Peyer's patch (tissue), 4 donors: ENCODE measurements at regions not wholly inside any gene's neighbourhood (a gene's known extent, or its start where the extent isn't known, plus 50 kb on each side); places are given as distances from the start of the nearest gene placed in this dataset.

ENCODE experiments used
- POLR2A ChIP-seq, 2 donors: fragments of 450-650 bp; IDR thresholded peaks; one replicate each; pipeline ENCODE4 v1.5.1; 2017; ENCODE audit warnings: antibody characterized with exemption in 2 of 2, mild to moderate bottlenecking in 2 of 2, moderate library complexity in 2 of 2
- TF ChIP-seq, protein P1 (sequence below), 6 experiments: fragments of 450-650 bp in 4 of 6; fragments of 200-600 bp in 2 of 6; sonication (generic) in 1 of 6; IDR thresholded peaks; one replicate each; pipeline ENCODE4 v1.5.1; 2017 to 2019; ENCODE audit warnings: antibody characterized with exemption in 6 of 6, mild to moderate bottlenecking in 3 of 6, moderate library complexity in 1 of 6

DNA sequence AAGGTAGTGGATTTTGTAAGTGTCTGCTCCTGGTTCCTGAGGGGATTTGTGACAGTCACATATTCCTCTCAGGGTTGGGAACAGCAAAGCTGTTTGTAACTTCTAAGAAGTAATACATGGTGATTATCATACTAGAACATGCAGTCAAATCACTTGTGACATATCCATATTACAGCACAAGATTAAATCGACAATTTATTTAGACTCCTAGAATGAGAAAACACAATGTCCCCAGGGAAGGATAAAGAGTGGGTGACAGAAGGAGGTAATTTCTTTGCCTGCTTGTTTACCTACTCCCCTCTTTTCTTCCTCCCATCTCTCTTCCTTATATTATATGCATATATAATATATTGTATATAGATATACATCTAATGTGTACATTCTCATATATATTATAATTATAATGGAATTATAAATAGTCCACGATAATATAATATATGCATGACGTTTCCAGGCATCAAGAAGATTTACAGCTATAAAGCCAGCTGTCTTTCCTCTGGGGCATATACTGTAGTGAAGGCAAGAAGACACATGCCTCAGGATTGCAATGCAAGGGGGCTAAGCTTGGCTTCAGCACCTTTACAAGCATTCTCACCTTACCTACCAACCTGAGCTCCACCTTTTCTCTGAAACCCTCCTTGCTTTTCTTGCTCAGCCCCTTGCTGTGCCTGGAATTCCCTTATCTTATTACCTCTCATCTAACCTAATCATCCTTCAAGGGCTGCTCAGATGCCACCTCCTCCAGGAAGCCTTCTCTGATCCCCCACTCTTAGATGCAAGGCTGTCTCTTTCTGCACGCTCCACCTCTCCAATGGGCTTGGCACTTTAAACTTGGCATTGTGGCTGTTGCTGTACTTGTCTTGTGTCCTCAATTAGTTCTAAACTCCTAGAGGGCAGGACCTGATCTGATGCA, 73.1 kb upstream of the PIAS1 start:
- no peak for TF ChIP-seq POLR2A (IDR thresholded peaks at IDR 0.05)
- TF ChIP-seq, protein P1, sequence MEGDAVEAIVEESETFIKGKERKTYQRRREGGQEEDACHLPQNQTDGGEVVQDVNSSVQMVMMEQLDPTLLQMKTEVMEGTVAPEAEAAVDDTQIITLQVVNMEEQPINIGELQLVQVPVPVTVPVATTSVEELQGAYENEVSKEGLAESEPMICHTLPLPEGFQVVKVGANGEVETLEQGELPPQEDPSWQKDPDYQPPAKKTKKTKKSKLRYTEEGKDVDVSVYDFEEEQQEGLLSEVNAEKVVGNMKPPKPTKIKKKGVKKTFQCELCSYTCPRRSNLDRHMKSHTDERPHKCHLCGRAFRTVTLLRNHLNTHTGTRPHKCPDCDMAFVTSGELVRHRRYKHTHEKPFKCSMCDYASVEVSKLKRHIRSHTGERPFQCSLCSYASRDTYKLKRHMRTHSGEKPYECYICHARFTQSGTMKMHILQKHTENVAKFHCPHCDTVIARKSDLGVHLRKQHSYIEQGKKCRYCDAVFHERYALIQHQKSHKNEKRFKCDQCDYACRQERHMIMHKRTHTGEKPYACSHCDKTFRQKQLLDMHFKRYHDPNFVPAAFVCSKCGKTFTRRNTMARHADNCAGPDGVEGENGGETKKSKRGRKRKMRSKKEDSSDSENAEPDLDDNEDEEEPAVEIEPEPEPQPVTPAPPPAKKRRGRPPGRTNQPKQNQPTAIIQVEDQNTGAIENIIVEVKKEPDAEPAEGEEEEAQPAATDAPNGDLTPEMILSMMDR (IDR thresholded peaks at IDR 0.05) = no peak
